ENCODE measurements at regions not wholly inside any gene's neighbourhood (a gene's known extent, or its start where the extent isn't known, plus 50 kb on each side); places are given as distances from the start of the nearest gene placed in this dataset.
A peak's percentile ranks its signal among the peaks of the same experiment; 100 is the strongest.

DNA sequence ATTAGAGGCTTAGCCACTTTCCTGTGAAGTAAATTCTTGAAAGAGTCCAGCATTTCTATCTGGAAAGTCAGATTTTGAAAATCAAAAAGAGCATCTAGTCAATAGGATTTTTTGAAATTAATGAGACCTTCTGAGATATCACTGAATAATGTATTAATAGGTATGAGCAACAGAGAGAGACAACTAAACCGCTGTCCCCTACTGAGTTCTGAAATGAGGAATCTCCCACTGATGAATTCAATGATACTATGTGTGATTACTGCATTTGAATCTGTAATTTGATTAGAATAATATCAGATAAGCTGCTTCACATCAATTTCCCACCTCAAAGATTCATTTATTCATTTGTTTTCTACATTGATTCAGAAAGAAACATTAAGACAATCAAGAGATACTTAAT is 252.8 kb downstream of the TMX3 start:
- no peak for DNase-seq

DNA sequence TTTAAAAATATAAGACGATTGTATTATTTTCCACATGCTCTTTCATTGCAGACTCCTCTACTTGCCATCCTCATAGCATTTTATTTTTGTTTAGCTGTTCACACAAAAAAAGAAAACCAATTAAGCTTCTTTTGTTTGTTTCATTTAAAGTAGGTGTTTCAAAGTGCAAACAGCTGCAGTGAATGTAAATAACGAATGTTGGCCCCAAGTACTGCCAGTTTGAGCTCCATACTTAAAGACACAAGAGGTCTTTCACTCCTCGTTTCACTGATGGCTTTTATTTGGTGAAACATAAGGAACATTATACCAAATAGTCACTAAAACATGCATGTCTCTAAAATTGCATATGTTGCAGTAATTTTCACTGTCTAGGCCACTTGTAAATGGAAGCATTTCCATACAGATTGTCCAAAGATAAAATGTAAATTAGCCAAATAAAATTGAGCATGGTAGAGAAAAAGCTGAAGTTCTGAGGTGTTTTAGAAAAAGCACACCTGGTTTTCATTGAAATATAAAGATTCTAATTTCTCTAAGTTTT is 253.4 kb downstream of the TMX3 start:
- peak; percentile 27 for DNase-seq

DNA sequence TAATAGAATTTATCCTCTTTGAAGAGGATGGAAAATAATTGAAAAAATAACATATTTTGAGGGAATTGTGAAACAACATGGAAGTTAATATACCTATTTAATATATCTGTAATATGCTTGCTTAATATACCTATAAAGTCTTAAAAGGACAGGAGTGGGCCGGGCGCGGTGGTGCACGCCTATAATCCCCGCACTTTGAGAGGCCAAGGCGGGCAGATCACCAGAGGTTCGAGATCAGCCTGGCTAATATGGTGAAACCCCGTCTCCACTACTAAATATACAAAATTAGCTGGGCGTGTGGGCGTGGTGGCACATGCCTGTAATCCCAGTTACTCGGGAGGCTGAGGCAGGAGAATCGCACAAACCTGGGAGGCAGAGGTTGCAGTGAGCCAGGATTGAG is 254.9 kb downstream of the TMX3 start:
- DNase-seq = no peak

- no peak for DNase-seq
These were observed 257.9 kb downstream of the TMX3 start for GRCh38 chr18:68456985-68457384.

DNA sequence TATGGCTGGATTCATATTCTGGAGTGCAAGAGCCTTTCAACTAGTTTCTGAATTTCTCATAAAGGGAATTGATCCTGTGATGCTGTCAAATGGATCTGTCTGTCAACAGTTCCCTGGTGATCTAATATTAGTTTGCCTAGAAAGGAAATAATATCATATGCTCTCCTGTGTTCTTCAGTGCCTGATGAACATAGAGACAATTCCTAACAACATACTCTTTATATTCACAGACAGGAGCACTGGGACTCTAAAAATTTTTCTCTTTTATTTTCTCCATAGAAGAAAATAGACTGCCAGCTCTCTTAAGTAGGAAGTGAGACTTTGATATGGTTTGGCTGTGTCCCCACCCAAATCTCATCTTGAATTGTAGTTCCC is 259.7 kb downstream of the TMX3 start:
- no peak for DNase-seq

GRCh38 chr18:68454511-68455228 is 260.2 kb downstream of the TMX3 start:
- no peak for DNase-seq

- DNase-seq = no peak
These were observed 265.6 kb downstream of the TMX3 start for GRCh38 chr18:68449292-68449691.

DNA sequence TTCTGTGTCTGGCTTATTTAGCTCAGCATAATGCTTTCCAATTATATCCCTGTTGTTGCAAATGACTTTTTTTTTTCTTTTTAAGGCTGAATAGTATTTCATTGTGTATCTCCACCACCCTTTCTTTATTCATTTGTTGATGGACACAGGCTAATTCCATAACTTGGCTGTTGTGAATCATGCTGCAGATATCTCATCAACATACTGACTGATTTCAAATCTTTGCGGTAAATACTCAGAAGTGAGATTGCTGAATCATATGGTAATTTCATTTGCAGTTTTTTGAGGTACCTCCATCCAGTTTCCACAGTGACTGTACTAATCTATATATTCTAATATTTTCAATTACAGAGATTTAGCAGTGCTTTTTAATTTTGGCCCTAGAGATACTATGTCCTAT is 266.2 kb downstream of the TMX3 start:
- no peak for DNase-seq

- no peak for DNase-seq
These were observed 267.6 kb downstream of the TMX3 start for GRCh38 chr18:68447286-68447685.

DNA sequence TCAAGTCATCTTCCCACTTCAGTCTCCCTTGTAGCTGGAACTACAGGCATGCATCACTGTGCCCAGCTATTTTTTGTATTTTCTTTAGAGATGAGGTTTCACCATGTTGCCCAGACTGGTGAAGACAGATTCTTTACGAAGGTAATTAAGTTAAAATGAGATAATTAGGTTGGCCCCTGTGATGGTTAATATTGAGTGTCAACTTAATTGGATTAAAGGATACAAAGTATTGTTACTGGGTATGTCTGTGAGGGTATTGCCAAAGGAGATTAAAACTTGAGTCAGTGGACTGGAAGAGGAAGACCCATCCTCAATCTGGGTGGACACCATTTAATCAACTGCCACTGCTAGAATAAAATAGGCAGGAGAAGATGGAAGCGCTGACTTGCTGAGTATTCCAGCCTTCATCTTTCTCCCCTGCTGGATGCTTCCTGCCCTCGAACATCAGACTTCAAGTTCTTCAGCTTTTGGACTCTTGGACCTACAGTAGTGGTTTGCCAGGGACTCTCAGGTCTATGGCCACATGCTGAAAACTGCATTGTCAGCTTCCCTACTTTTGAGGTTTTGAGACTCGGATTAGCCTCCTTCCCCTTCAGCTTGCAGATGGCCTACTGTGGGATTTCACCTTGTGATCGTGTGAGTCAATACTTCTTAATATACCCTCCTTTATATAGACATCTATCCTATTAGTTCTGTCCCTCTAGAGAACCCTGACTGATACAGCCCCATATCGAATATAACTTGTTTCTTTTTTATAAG is 269.1 kb downstream of the TMX3 start:
- no peak for DNase-seq

GRCh38 chr18:68445136-68445535 is 269.8 kb downstream of the TMX3 start:
- no peak for DNase-seq

DNA sequence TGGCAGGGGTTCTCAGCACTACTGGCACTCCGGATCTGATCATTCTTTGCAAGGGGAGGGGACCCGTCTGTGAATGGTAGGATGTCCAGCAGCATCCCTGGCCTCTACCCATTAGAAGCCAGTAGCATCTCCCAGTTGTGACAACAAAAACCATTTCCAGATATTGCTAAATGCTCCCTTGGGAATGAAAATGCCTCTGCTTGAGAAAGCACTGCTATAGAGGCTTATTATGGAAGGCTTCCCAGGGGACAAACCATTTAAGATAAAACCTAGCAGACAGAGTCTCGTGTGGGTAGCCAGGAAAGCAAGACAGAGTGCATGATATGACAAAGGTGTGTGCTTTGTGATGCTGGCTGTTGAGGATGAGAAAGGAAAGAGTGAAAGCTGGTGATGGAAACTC is 273.7 kb downstream of the TMX3 start:
- DNase-seq = no peak

DNA sequence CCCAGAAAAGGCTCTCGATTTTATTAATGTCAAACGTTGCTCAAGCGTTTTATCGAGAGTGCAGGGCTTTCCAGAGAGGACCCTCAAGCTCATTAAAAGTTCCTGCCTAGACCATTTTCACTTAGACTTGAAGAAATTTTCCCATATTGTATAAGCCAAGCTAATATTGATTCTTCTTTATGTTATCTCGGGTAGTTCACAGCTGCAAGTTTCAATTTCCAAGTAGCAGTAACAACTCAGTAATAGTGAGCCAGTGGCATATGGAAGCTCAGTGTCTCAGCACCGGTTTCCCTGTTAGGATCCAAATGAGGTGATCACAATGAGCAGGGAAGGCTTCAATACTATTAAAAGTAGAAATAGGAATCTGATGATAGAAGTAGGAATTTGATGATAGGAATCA is 274.5 kb downstream of the TMX3 start:
- DNase-seq = no peak

GRCh38 chr18:68439642-68440041 is 275.3 kb downstream of the TMX3 start:
- DNase-seq = no peak

- no peak for DNase-seq
These were observed 275.9 kb downstream of the TMX3 start for GRCh38 chr18:68438983-68439382.

GRCh38 chr18:68438536-68438935 is 276.4 kb downstream of the TMX3 start:
- DNase-seq = no peak

GRCh38 chr18:68436485-68436884 is 278.4 kb downstream of the TMX3 start:
- DNase-seq = no peak

DNA sequence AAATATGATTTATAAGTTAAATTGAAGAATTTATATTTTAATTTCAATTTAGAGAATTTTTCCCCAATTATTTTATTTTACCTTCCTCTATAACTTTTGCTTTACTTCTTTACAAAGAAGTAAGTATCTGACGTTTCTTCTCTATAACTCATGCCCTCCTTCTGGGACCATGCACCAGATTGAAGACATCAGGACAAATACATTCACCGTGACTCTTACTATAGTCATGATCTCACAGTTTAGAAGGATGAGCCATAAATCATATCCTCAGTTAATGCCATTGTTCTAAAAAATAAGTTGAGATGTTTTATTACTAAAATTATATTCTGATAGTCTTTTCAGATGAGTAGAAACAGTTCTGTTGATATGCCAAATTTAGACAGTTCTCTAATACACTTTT is 279.3 kb downstream of the TMX3 start:
- no peak for DNase-seq

GRCh38 chr18:68431922-68432198 is 283.0 kb downstream of the TMX3 start:
- no peak for DNase-seq

DNA sequence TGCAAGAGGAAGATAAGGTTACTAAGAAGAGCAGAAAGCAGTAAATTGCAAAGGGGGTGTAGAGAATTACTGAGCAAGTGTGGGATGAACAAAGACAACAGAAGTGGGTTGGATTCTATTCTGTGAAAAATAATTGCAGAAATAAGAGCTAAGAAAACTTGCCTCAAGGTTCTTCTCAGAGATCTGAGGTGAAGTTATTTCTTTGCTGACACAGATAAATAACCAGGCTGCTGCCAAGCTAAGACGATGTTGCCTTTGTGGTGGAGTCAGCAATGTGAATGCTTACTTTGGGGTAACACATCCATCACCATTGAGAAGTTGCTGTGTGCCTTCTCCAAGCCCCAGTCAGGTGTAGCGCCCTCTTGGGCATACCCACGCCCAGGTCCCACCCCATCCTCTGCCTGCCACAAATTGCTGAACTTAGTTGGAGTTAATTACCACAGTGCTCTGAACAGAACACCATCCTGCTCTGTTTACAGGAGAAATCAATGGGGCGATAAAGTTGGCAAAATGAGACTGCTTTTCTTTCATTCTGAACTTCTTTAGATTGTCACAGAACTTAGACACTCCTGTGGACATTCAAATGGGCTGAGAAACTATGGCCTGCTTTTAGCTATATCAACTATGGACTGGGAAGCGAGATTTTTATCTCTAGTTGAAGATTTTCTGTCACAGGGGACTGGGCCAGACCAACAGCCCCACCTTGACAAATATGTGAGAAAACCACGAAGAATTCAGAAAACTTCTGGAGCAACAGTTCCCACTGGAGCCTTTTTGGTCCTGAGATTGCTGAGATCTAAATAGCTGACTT is 283.6 kb downstream of the TMX3 start:
- no peak for DNase-seq

DNA sequence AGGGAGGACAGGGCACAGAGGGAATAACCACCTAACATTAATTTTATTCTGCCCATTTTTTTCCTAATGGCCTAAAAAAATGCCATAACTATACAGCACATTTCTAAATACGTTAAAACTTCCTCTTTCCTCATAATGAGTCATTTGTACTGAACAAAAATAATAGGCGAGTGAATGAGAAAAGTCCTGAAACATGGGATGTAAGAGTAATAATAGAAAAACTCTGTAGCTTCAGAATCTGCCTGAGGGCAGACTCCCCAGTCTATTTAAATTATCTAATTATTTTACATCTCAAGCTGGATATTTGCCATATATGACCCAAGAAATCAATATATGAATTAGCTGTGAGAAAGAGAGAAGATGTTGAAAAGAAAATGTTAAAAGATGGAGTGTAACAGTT is 285.1 kb downstream of the TMX3 start:
- DNase-seq = no peak

DNA sequence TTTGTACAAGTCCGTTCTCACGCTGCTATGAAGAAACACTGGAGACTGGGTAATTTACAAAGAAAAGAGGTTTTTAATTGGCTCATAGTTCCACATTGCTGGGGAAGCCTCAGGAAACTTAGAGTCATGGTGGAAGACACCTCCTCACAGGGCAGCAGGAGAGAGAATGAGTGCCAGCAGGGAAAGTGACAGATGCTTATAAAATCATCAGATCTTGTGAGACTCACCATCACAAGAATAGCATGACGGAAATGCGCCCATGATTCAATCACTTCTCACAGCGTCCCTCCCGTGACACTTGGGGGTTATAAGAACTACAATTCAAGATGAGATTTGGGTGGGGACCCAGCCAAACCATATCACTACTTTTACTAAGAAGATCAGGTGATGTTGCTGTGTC is 285.8 kb downstream of the TMX3 start:
- no peak for DNase-seq

- DNase-seq = no peak
These were observed 286.2 kb downstream of the TMX3 start for GRCh38 chr18:68428661-68429060.

DNA sequence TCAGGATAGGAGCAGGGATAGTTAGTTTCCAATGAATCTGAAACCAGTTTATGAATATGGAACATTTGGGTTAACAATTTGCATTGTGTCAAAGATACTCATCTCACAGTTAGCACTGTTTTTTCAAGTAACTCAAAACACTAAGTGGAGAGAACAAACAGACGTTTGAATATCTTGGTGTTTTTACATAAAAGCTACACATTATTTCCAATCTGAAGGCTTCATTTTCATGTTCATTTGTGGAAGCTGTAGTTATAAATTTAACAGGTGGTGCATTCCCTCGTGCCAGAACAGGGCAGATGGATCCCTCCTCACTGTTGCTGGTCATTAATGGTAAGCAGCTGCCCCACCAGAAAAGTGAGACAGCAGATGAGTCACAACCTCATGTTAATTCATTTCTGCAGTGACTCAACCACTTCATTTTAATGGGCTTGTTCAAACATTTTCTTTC is 286.9 kb downstream of the TMX3 start:
- DNase-seq = peak; percentile 41
